Esophagus muscularis mucosa (tissue), 4 donors: ENCODE measurements at regions not wholly inside any gene's neighbourhood (a gene's known extent, or its start where the extent isn't known, plus 50 kb on each side); places are given as distances from the start of the nearest gene placed in this dataset.

Experiments used
- CTCF ChIP-seq, 3 experiments: fragments of 200-600 bp in 2 of 3; fragments of 450-650 bp in 1 of 3; sonication (generic) in 2 of 3; IDR thresholded peaks; one replicate each; pipeline ENCODE4 v1.5.1; 2017 to 2019; ENCODE audit warnings: antibody characterized with exemption in 3 of 3, mild to moderate bottlenecking in 2 of 3, moderate library complexity in 1 of 3
- EP300 ChIP-seq: sonication (generic); formaldehyde crosslinking; IDR thresholded peaks from one replicate; pipeline ENCODE4 v1.6.1; 2017; ENCODE audit warnings: antibody characterized with exemption
- POLR2A ChIP-seq: fragments of 450-650 bp; IDR thresholded peaks from one replicate; pipeline ENCODE4 v1.6.1; 2017; ENCODE audit warnings: antibody characterized with exemption, moderate library complexity, mild to moderate bottlenecking, low read depth

DNA sequence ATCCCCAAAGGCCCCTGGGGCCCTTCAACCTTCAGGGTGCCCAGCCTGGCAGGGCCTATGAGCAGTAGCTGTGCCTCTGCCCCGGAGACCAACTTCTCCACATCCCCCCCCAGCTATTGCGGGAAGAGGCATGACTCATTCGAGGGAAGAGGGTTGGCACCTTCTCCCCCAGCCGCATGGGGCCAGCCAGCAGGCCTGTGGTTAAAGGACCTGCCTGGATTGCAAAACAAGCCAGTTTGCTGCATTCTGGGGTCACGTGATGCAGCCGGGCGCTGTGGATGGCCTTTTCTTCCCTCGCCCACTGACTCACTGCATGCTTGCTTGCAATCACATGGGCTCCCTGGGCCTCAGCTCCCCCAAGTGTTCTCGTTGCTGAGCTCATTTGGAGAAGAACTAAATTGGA, 182.5 kb downstream of the MAFB start:
- TF ChIP-seq POLR2A: no peak
- no peak for TF ChIP-seq EP300
- no peak for TF ChIP-seq CTCF (IDR thresholded peaks at IDR 0.05)
